ENCODE measurements at regions not wholly inside any gene's neighbourhood (a gene's known extent, or its start where the extent isn't known, plus 50 kb on each side); places are given as distances from the start of the nearest gene placed in this dataset.

GRCh38 chr3:30346933-30347320 is 259.5 kb upstream of the TGFBR2 start:
- TF ChIP-seq ZNF8 (CRISPR knock-in tag; IDR thresholded peaks at IDR 0.05) (no peak), ISL1 (CRISPR knock-in tag; IDR thresholded peaks at IDR 0.05) (no peak), ESRRG (CRISPR knock-in tag; IDR thresholded peaks at IDR 0.05) (no peak), TSHZ2 (CRISPR knock-in tag; IDR thresholded peaks at IDR 0.05) (no peak), ZFP30 (CRISPR knock-in tag; IDR thresholded peaks at IDR 0.05) (no peak), ZNF565 (CRISPR knock-in tag; conservative IDR thresholded peaks at IDR 0.05; ENCODE audit: low read depth) (no peak), ZNF70 (CRISPR knock-in tag; IDR thresholded peaks at IDR 0.05) (no peak), RARB (CRISPR knock-in tag; IDR thresholded peaks at IDR 0.05) (no peak), ZC3H10 (CRISPR knock-in tag; IDR thresholded peaks at IDR 0.05) (no peak), PATZ1 (CRISPR knock-in tag; IDR thresholded peaks at IDR 0.05; ENCODE audit: borderline replicate concordance) (no peak), CSDC2 (CRISPR knock-in tag; IDR thresholded peaks at IDR 0.05) (no peak), GLIS3 (CRISPR knock-in tag; IDR thresholded peaks at IDR 0.05) (no peak), TOX (CRISPR knock-in tag; IDR thresholded peaks at IDR 0.05; ENCODE audit: borderline replicate concordance) (no peak), POU6F1 (CRISPR knock-in tag; IDR thresholded peaks at IDR 0.05; ENCODE audit: borderline replicate concordance, low read depth) (no peak), SNAI2 (CRISPR knock-in tag; IDR thresholded peaks at IDR 0.05) (no peak), CREB5 (CRISPR knock-in tag; IDR thresholded peaks at IDR 0.05; ENCODE audit: low read depth) (no peak), TCF4 (CRISPR knock-in tag; IDR thresholded peaks at IDR 0.05; ENCODE audit: borderline replicate concordance) (no peak), BACH2 (CRISPR knock-in tag; IDR thresholded peaks at IDR 0.05; ENCODE audit: borderline replicate concordance) (no peak), CSRNP3 (CRISPR knock-in tag; IDR thresholded peaks at IDR 0.05) (no peak)
- ATAC-seq, result no peak

- TF ChIP-seq ZNF8 (CRISPR knock-in tag; IDR thresholded peaks at IDR 0.05), result no peak
- TF ChIP-seq SNAI2 (CRISPR knock-in tag; IDR thresholded peaks at IDR 0.05), result no peak
- TF ChIP-seq ZC3H10 (CRISPR knock-in tag; IDR thresholded peaks at IDR 0.05), result no peak
- TF ChIP-seq ZFP30 (CRISPR knock-in tag; IDR thresholded peaks at IDR 0.05), result no peak
- TF ChIP-seq PATZ1 (CRISPR knock-in tag; IDR thresholded peaks at IDR 0.05; ENCODE audit: borderline replicate concordance), result no peak
- no peak for TF ChIP-seq BACH2 (CRISPR knock-in tag; IDR thresholded peaks at IDR 0.05; ENCODE audit: borderline replicate concordance)
- TF ChIP-seq ZNF70 (CRISPR knock-in tag; IDR thresholded peaks at IDR 0.05), result no peak
- TF ChIP-seq CSRNP3 (CRISPR knock-in tag; IDR thresholded peaks at IDR 0.05), result no peak
- no peak for TF ChIP-seq ZFP3 (CRISPR knock-in tag; IDR thresholded peaks at IDR 0.05)
- TF ChIP-seq RARB (CRISPR knock-in tag; IDR thresholded peaks at IDR 0.05), result no peak
- TF ChIP-seq PPARA (CRISPR knock-in tag; IDR thresholded peaks at IDR 0.05; ENCODE audit: borderline replicate concordance), result no peak
- no peak for TF ChIP-seq CSDC2 (CRISPR knock-in tag; IDR thresholded peaks at IDR 0.05)
- TF ChIP-seq ARNTL (CRISPR knock-in tag; IDR thresholded peaks at IDR 0.05; ENCODE audit: borderline replicate concordance, low read depth), result no peak
- TF ChIP-seq POU6F1 (CRISPR knock-in tag; IDR thresholded peaks at IDR 0.05; ENCODE audit: borderline replicate concordance, low read depth), result no peak
- no peak for TF ChIP-seq TCF4 (CRISPR knock-in tag; IDR thresholded peaks at IDR 0.05; ENCODE audit: borderline replicate concordance)
- no peak for TF ChIP-seq CREB5 (CRISPR knock-in tag; IDR thresholded peaks at IDR 0.05; ENCODE audit: low read depth)
- no peak for TF ChIP-seq ZNF565 (CRISPR knock-in tag; conservative IDR thresholded peaks at IDR 0.05; ENCODE audit: low read depth)
- peak; percentile 76 for ATAC-seq
Measured at GRCh38 chr3:30347679-30348216, 258.7 kb upstream of the TGFBR2 start.

All from SK-N-SH treated with all-trans-retinoic acid at 6 μM for 48 hours (cell line).